ENCODE measurements at regions not wholly inside any gene's neighbourhood (a gene's known extent, or its start where the extent isn't known, plus 50 kb on each side); places are given as distances from the start of the nearest gene placed in this dataset.

GRCh38 chr18:78675231-78675630, 304.4 kb upstream of the SALL3 start:
- no peak for TF ChIP-seq CTCF (conservative IDR thresholded peaks at IDR 0.05; ENCODE audit: low read length)
- TF ChIP-seq EZH2phosphoT487 (IDR thresholded peaks at IDR 0.05; ENCODE audit: borderline replicate concordance, low read depth, low read length), result no peak
